Activated T-cell treated with anti-CD3 and anti-CD28 coated beads for 48 hours (primary cell): ENCODE measurements at regions not wholly inside any gene's neighbourhood (a gene's known extent, or its start where the extent isn't known, plus 50 kb on each side); places are given as distances from the start of the nearest gene placed in this dataset.

Experiments used
- DNase-seq: peaks from one replicate; pipeline ENCODE4 v3.0.0-alpha.2; 2020; ENCODE audit warnings: low read depth

DNA sequence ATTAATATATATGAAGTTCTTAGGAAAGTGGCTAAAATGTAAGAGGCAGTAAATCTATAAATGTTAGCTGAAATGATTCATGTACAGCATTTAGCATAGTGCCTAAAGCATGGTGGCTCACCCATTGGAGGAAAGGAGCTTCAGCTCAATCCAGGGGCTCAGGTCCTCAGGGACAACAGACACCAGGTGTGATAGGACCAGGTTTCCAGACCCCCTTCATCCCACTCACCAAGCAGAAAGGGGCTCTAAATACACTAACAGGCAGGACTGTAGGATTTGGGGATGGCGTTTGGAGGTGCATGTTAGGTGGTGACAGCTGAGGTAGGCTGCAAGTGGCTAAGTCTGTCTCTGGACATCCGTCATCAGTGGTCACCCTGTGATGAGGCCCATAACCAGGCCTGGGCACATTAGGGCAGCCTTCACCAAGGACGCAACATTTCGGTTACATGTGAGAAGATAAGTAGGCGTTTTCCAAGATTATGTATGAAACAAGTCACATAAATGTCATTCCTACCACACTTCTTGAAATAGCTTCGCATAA, 233.1 kb downstream of the C1orf94 start:
- DNase-seq = no peak

- no peak for DNase-seq
Observed at GRCh38 chr1:34412598-34413370, 236.1 kb downstream of the C1orf94 start.

GRCh38 chr1:34415140-34415539, 238.4 kb downstream of the C1orf94 start:
- no peak for DNase-seq

DNA sequence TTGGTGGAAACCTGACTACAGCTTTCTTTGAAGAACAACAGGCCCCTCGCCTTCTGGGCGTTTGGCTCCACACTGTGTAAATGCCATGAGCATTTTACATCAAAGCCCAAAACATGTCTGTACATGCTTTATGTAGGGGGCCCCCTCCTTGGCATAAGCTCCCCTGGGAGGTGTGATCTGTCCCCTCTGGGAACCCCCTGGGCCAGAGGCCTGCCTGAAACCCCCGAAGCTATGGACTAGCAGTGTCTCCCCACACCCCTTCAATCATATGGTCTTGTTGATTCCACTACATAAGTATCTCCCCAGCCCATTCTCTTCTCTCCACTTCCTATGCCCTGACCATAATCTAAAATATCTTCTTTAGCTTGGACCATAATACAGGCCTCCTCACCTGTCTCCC, 241.5 kb downstream of the C1orf94 start:
- DNase-seq = no peak

DNA sequence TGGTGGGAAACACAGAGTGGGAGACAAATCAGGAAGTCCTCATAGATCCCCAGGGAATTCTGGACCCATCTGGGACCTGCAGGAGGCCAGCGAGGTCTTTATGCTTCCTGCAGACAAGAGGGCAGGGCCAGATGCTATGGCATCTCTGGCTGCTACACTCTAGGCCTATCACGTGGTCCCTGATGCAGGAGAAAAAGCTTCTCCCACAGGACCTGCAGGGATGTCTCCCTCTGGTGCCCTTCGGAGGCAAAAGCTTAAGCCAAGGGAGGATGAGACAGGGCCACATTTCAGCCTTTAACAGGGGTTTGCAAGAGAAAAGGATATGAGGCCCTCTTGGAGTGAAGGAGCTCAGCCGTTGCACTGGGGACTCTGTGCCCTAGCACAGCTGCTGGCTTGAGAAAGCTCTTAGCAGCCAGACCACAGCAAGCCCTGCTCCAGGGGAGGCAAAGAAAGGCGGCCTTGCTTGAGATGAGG, 243.0 kb downstream of the C1orf94 start:
- no peak for DNase-seq

DNA sequence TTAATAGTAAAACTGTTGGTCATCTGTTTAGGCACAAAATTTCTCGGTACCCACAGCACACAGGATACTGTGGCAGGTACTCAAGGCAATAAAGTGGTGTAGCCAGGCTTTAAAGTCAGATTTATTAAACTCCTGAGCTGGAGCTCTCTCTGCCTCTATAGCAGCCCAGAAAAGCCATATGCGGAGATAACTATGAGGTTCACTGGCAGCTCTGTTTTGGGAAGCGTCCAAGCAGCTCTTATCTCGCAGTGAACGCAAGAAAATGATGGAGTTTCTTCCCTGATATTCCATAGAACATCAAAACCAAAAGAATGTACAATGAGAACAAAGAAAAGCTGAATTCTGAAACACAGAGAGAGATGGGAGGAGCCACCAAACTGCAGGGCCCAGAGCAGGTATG, 248.3 kb downstream of the C1orf94 start:
- no peak for DNase-seq

- no peak for DNase-seq
Observed at GRCh38 chr1:34425785-34426184, 249.1 kb downstream of the C1orf94 start.

GRCh38 chr1:34426325-34426896, 249.7 kb downstream of the C1orf94 start:
- DNase-seq = no peak

DNA sequence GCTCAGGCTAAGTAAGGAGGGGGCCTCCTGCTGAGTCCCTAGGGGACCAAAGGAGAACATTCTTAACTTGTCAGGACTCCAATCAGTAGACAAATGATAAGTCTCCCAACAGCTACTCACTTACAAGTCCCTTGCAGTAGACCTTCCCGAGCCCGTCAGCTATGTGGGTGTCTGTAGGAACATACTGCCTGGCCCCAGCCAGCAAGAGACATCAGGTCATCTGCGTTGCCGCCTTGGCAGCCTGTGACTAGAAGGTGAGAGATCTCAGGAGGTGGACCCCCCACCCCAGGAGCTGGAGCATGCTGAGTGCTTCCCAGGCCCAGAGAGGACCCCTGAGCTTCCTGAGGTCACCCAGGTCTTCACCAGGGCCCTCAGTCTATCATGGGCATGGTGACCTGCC, 250.5 kb downstream of the C1orf94 start:
- no peak for DNase-seq

GRCh38 chr1:34433099-34433498, 256.4 kb downstream of the C1orf94 start:
- DNase-seq = no peak

GRCh38 chr1:34436836-34437235, 260.1 kb downstream of the C1orf94 start:
- DNase-seq = no peak

GRCh38 chr1:34441259-34442069, 264.8 kb downstream of the C1orf94 start:
- DNase-seq = no peak

GRCh38 chr1:34444516-34444915, 267.8 kb downstream of the C1orf94 start:
- DNase-seq = no peak

GRCh38 chr1:34450325-34450724, 273.6 kb downstream of the C1orf94 start:
- no peak for DNase-seq

DNA sequence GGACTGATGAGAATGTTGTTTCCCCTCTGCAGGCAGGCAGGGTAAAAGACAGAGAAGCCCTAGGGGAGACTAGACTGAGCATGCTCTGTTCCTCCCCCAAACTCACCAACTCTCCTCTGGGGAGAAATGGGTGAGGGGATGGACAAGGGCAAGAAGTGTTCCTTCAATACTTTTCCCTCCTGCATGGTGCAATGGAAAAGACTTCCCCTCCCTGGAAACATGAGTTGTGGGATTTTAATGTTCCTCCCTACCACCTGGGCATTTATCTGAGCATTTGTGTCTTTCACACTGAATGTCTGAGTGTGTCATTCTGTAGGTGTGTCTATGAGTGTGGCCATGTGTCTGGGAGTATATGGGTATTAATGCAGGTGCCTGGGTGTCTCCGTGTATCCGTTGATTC, 275.7 kb downstream of the C1orf94 start:
- no peak for DNase-seq

GRCh38 chr1:34455121-34455520, 278.4 kb downstream of the C1orf94 start:
- DNase-seq = no peak

DNA sequence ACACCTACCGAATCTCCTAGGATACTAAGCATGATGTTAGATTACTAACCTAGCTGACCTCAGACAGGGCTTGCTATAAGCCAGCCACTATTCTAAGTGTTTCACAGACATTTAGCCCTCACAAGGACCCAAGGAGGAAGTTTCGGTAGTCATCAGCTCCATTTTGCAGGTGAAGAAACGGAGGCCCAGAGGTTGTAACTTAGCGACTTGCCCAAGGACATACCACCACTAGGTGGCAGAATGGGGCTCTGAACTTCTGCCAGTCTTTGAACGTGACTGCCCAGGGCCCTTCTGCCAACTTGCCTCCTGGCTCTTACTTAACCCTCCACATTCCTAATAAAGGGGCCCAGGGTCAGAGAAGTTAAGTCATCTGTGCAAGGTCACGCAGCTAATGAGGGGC, 283.5 kb downstream of the C1orf94 start:
- DNase-seq = peak; percentile 32

- DNase-seq = no peak
Observed at GRCh38 chr1:34470401-34470800, 284.4 kb upstream of the GJB5 start.

DNA sequence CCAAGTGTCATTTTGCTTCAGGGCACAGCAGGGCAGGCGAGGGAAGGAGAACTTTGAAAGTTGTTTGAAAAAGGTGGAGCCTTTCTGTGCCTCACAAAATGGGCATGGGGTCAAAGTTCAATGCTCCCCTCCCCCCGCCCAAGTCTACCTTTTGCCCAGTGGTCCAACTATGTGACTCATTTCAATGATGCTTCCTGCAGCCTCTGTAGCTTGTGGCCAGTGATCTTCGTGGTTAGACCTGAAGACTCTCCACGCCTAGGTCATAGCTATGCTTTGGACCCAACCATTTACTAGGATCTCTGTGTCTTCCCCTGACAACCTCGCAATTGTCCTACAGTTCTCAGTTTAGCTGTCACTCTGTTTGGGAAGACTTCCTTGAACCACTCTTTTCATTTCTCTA, 280.3 kb upstream of the GJB5 start:
- DNase-seq = no peak

DNA sequence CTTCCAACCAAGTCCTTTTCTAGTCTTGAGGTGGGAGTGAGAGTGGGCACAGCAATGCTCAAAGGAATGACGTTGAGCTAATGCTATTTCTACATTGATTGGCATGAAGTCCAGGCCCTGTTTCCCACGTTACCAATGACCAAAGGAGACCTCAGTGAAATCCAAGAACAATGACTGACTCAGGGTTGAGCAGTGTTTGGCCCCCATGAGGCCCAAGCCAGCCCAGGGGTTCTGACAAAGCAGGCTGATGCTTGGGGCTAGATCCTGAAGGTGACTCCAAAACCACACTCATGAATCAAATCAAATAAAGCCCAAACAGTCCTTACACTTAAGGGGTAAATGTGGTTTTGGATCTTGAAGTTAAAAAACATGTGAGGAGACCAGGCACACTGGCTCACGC, 278.5 kb upstream of the GJB5 start:
- DNase-seq = no peak

- no peak for DNase-seq
Observed at GRCh38 chr1:34477632-34478141, 277.2 kb upstream of the GJB5 start.

DNA sequence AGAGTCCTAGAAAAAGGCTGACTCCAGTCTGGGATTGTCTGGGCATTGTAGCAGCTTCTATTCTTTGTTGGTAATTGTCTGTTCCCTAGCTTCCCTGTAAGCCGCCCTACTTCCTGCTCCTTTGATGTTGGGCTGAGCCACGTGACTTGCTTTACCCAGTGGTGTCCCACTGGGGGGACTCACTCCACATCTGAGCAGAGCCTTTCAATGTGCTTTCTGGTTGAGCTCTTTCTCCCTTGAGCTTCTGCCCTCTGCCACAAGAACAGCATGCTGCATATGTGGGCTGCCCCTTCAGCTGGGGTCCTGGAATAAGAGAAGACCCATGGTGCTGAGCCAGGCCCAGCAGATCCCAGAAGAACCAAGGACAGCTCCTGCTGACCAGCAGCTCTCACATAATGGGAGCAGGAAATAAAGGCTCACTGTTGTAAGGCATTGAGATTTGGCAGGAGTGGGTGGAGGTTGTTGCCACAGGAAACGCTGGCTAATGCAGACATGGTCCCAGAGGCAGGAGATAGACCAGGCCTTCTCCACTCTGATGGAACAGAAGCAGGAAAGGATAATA, 276.3 kb upstream of the GJB5 start:
- no peak for DNase-seq
